ENCODE measurements at regions not wholly inside any gene's neighbourhood (a gene's known extent, or its start where the extent isn't known, plus 50 kb on each side); places are given as distances from the start of the nearest gene placed in this dataset.

DNA sequence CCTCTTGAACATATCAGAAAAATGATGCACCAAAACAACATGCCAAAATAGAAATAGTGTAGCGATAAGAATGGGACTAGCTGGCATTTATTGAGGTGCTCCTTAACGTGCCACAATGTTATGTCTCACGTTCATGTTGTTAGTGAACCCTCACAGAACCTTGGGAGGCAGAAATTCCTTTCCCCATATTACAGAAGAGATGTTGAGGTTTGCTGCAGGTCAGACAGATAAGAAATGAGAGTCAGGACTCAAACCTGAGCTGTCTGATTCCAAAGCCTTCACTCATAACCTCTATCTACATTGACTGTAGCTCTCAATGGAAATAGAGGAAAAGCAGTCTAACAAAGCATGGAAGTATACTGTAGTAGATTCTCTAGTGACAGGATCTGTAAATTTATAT is 163.3 kb upstream of the STK17B start:
- Histone ChIP-seq H3K4me3 (ENCODE audit: low read depth, low read length) (no peak overlapping the region), H3K79me2 (ENCODE audit: control insufficient read depth, insufficient read depth, low read length, unreplicated experiment) (no peaks in the 10 kb centered on the region), H3K4me1 (ENCODE audit: control insufficient read depth, insufficient read depth, low read length, unreplicated experiment) (peaks cover 40% of the 10 kb centered on the region), H2AFZ (ENCODE audit: low read length, unreplicated experiment) (no peak overlapping the region), H3K36me3 (ENCODE audit: insufficient read depth, low read length) (no peaks in the 10 kb centered on the region), H3K27ac (ENCODE audit: low read depth, low read length) (peak overlapping the region; percentile 33), H3K27me3 (ENCODE audit: insufficient read depth, low read length) (no peaks in the 10 kb centered on the region)

DNA sequence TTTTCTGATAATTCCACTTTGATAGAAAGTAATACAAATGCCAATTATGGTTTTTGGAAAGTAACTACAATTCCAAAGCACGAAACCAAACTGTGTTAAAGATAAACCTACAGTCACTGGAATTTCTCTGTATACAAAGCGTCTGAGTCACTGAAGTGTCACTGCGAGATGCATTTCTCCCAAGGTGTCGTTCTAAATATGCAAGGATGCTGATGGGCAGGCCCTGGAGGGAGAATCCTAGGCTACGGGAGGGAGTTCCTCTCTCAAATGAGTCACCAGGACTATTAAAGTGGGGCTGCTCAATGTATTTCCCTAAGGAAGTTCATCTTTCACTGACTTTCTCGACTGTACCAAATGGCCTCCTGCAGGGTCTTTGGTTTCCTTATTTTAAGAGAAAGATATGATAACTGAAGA is 163.8 kb upstream of the STK17B start:
- no peaks in the 10 kb centered on the region for H3K79me2 ChIP-seq (ENCODE audit: control insufficient read depth, insufficient read depth, low read length, unreplicated experiment)
- H2AFZ ChIP-seq (ENCODE audit: low read length, unreplicated experiment), result no peak overlapping the region
- H3K4me1 ChIP-seq (ENCODE audit: control insufficient read depth, insufficient read depth, low read length, unreplicated experiment), result peaks cover 40% of the 10 kb centered on the region
- H3K27ac ChIP-seq (ENCODE audit: low read depth, low read length), result peak overlapping the region; percentile 33
- no peaks in the 10 kb centered on the region for H3K27me3 ChIP-seq (ENCODE audit: insufficient read depth, low read length)
- H3K4me3 ChIP-seq (ENCODE audit: low read depth, low read length), result peak overlapping the region; percentile 4; the same call in 1 of the 2 replicates
- H3K36me3 ChIP-seq (ENCODE audit: insufficient read depth, low read length), result no peaks in the 10 kb centered on the region

DNA sequence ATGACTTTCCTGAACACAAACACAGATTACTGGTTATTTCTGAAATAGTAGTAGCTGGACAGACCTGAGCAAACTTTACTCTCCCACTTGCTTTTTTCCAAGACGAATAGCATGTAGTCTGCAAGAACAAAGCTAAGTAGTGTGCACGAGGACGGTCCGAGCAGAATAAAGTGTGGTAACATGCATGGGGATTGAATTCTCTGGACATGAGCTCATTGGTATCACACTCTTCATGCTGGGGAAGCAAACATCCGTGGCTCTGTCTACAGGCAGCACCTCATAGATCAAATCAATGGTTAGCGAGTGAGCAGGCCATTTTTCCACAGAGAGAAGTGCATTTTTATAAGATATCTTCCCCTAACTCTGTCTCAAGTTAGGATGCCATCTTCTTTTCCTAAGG is 164.8 kb upstream of the STK17B start:
- Histone ChIP-seq H3K79me2 (ENCODE audit: control insufficient read depth, insufficient read depth, low read length, unreplicated experiment) (no peaks in the 10 kb centered on the region), H2AFZ (ENCODE audit: low read length, unreplicated experiment) (no peak overlapping the region)

DNA sequence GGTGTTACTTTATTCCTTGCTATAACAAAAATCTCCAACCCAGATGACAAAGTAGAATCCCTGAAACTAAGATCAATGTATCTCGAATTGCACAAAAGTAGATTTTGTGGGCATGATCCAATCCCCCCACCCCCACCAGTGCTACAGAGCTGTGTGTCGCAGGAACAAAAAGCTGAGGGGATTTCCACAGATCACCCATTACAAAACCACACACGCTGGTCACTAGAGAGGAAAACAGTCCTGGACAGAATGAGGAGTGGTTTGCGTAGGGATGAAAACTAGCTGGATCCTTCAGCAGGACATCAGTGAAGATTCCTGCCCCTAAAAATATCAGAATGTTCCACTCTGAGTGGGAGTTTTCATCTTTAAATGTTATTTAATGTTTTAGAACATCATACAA is 165.3 kb upstream of the STK17B start:
- no peak overlapping the region for H2AFZ ChIP-seq (ENCODE audit: low read length, unreplicated experiment)
- no peak overlapping the region for H3K27ac ChIP-seq (ENCODE audit: low read depth, low read length)
- H3K36me3 ChIP-seq (ENCODE audit: insufficient read depth, low read length), result no peaks in the 10 kb centered on the region
- H3K79me2 ChIP-seq (ENCODE audit: control insufficient read depth, insufficient read depth, low read length, unreplicated experiment), result no peaks in the 10 kb centered on the region
- no peaks in the 10 kb centered on the region for H3K27me3 ChIP-seq (ENCODE audit: insufficient read depth, low read length)
- H3K4me3 ChIP-seq (ENCODE audit: low read depth, low read length), result no peak overlapping the region
- peaks cover 28% of the 10 kb centered on the region for H3K4me1 ChIP-seq (ENCODE audit: control insufficient read depth, insufficient read depth, low read length, unreplicated experiment)

More for the DNA sequence above, 164.8 kb upstream of the STK17B start:
- Histone ChIP-seq H3K36me3 (ENCODE audit: insufficient read depth, low read length) (no peaks in the 10 kb centered on the region), H3K4me3 (ENCODE audit: low read depth, low read length) (no peak overlapping the region), H3K4me1 (ENCODE audit: control insufficient read depth, insufficient read depth, low read length, unreplicated experiment) (peaks cover 33% of the 10 kb centered on the region), H3K27ac (ENCODE audit: low read depth, low read length) (no peak overlapping the region), H3K27me3 (ENCODE audit: insufficient read depth, low read length) (no peaks in the 10 kb centered on the region)

DNA sequence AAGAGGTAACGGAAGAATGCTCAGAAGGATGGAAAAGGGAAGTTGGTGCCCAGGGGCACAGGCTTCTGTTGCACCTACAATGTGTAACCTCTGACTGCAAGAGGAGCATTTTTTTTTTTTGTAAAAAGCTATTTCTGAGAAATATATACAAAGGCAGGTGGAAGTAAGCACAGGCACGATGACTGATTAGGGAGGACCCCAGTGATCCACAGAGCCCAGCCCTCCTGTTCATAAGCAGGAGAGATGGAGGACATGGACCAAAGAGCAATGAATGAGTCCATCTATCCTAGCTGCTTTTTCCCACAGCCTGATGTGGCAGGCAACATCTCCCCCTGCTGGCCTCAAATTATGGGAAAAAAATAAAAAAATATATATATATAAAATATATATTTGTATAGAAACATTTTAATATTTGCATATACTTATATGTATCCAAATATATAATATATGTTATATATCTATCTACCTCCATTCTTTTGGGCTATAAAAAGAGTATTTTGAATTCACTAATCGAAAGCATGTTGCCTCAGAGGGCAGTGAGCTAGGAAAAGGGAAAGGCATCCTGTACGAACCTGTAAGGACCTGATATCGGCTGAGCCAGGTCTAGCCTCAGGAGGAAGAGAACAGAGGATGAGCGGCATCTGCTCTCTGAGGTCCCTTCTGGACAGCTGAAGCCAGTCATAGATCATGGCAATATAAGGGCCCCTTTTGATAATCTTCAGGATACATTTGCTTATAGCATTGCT is 166.0 kb upstream of the STK17B start:
- Histone ChIP-seq H3K79me2 (ENCODE audit: control insufficient read depth, insufficient read depth, low read length, unreplicated experiment) (no peaks in the 10 kb centered on the region), H3K4me1 (ENCODE audit: control insufficient read depth, insufficient read depth, low read length, unreplicated experiment) (peaks cover 22% of the 10 kb centered on the region), H3K27ac (ENCODE audit: low read depth, low read length) (no peak overlapping the region)

DNA sequence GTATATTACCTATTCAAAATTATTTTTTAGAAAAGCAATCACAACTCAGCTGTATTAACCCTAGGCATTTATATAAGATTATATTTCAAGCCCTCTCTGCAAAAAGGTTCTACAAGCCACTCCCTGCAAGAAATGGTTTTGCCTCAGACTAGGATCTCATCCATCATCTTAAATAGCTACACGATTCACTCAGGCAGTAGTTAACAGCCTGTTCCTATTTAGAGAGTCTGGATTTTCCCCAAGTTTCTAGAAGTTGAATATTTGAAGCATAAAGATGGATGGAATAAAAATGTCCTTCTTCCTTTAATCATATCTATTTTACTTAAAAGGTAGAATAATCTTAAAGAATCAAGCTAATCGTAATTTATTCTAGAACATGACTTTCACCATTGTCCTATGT is 167.1 kb upstream of the STK17B start:
- H3K4me1 ChIP-seq (ENCODE audit: control insufficient read depth, insufficient read depth, low read length, unreplicated experiment), result peaks cover 22% of the 10 kb centered on the region

More for the DNA sequence above, 166.0 kb upstream of the STK17B start:
- Histone ChIP-seq H3K27me3 (ENCODE audit: insufficient read depth, low read length) (no peaks in the 10 kb centered on the region), H3K36me3 (ENCODE audit: insufficient read depth, low read length) (no peaks in the 10 kb centered on the region), H2AFZ (ENCODE audit: low read length, unreplicated experiment) (no peak overlapping the region), H3K4me3 (ENCODE audit: low read depth, low read length) (no peak overlapping the region)

DNA sequence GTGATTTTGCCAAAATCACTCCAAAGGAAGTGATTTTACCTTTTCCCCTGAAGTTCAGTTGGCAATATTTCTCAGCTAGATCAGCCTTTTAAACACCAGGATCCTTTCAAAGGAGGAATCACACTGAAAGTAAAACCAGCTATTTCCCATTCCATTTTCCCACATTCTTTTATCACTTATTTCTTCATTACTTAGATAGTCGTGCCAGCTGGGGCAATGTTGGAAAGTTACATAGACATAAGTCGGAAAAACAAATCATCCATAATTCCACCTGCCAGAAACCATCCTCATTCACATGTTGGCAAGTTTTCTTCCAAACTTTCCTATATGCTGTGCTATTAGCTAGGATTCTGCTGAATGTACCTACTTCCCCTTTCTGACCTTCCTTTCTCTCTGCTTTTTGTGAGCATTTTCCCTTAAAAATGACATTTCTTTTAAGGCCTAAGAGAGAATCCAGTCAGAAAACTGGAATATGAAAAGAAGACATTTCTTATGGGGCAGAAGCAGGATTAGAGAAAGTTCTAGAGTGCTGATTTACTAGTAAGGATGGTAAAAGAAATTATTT is 170.0 kb upstream of the STK17B start:
- no peak overlapping the region for H2AFZ ChIP-seq (ENCODE audit: low read length, unreplicated experiment)
- no peaks in the 10 kb centered on the region for H3K79me2 ChIP-seq (ENCODE audit: control insufficient read depth, insufficient read depth, low read length, unreplicated experiment)
- peaks cover 4% of the 10 kb centered on the region for H3K4me1 ChIP-seq (ENCODE audit: control insufficient read depth, insufficient read depth, low read length, unreplicated experiment)
- no peaks in the 10 kb centered on the region for H3K27me3 ChIP-seq (ENCODE audit: insufficient read depth, low read length)
- no peaks in the 10 kb centered on the region for H3K36me3 ChIP-seq (ENCODE audit: insufficient read depth, low read length)
- no peak overlapping the region for H3K27ac ChIP-seq (ENCODE audit: low read depth, low read length)
- no peak overlapping the region for H3K4me3 ChIP-seq (ENCODE audit: low read depth, low read length)

More for the DNA sequence above, 167.1 kb upstream of the STK17B start:
- no peak overlapping the region for H3K4me3 ChIP-seq (ENCODE audit: low read depth, low read length)
- no peaks in the 10 kb centered on the region for H3K36me3 ChIP-seq (ENCODE audit: insufficient read depth, low read length)
- no peak overlapping the region for H3K27ac ChIP-seq (ENCODE audit: low read depth, low read length)
- no peaks in the 10 kb centered on the region for H3K27me3 ChIP-seq (ENCODE audit: insufficient read depth, low read length)
- H2AFZ ChIP-seq (ENCODE audit: low read length, unreplicated experiment), result no peak overlapping the region
- no peaks in the 10 kb centered on the region for H3K79me2 ChIP-seq (ENCODE audit: control insufficient read depth, insufficient read depth, low read length, unreplicated experiment)

DNA sequence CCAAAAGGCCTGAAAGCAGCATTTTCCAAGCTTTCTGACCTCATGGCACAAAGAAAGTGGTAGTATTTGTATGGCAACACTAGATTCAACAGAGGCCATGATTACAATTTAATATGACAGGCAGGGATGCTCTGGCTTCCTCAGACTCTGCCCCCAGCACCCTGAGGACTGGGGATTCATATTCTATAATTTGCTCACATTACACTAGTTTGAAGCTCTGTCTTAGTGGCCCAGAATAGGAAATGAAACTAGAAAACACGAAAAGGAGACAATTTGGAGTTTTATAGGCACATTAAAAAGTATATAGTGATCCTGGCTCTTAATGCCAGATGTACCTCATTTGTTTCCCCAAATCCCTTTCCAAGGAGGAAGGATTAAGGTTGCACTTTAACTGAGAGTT is 173.0 kb upstream of the STK17B start:
- no peaks in the 10 kb centered on the region for H3K4me1 ChIP-seq (ENCODE audit: control insufficient read depth, insufficient read depth, low read length, unreplicated experiment)
- H3K36me3 ChIP-seq (ENCODE audit: insufficient read depth, low read length), result no peaks in the 10 kb centered on the region
- H2AFZ ChIP-seq (ENCODE audit: low read length, unreplicated experiment), result no peak overlapping the region
- no peak overlapping the region for H3K4me3 ChIP-seq (ENCODE audit: low read depth, low read length)
- H3K27me3 ChIP-seq (ENCODE audit: insufficient read depth, low read length), result no peaks in the 10 kb centered on the region
- H3K27ac ChIP-seq (ENCODE audit: low read depth, low read length), result no peak overlapping the region
- no peaks in the 10 kb centered on the region for H3K79me2 ChIP-seq (ENCODE audit: control insufficient read depth, insufficient read depth, low read length, unreplicated experiment)

DNA sequence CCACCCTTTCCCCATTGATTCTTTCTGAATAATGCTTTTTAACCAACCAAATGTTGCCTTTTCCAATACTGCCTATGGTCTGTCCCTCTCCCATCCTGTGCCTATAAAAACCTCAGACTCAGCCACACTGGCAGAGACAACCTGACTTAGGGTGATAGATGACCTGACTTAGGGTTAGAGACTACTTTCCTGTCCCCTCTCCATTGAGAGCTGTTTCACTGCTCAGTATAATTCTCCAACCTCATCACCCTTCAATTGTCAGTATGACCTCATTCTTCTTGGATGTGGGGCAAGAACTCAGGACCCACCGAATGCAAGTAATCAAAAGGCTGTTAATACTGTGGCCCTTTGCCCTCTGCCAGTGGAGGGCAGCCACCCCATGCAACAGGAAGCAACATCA is 182.3 kb upstream of the STK17B start:
- H3K36me3 ChIP-seq (ENCODE audit: insufficient read depth, low read length), result no peaks in the 10 kb centered on the region
- no peaks in the 10 kb centered on the region for H3K27me3 ChIP-seq (ENCODE audit: insufficient read depth, low read length)
- no peaks in the 10 kb centered on the region for H3K4me1 ChIP-seq (ENCODE audit: control insufficient read depth, insufficient read depth, low read length, unreplicated experiment)
- H2AFZ ChIP-seq (ENCODE audit: low read length, unreplicated experiment), result no peak overlapping the region
- no peaks in the 10 kb centered on the region for H3K79me2 ChIP-seq (ENCODE audit: control insufficient read depth, insufficient read depth, low read length, unreplicated experiment)
- H3K4me3 ChIP-seq (ENCODE audit: low read depth, low read length), result no peak overlapping the region
- no peak overlapping the region for H3K27ac ChIP-seq (ENCODE audit: low read depth, low read length)

DNA sequence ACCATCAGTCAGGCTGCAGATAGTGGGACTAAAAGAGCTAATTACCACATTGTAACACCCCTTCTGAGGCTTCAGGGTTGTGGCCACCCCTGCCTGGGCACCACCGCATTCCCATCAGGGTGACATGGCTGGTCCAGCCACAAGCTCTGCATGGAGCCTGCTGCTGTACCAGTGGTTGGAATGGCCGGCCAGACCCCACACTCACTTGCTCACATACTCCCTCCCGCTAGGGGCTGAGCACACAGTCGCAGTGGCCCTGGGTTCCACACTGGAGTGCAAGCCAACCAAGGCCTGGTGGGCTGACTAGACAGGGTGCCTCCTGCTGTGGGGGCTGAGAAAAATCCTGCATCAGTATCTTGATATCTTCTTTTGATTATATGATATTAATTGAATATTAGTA is 182.8 kb upstream of the STK17B start:
- Histone ChIP-seq H3K36me3 (ENCODE audit: insufficient read depth, low read length) (no peaks in the 10 kb centered on the region), H3K79me2 (ENCODE audit: control insufficient read depth, insufficient read depth, low read length, unreplicated experiment) (no peaks in the 10 kb centered on the region), H3K27ac (ENCODE audit: low read depth, low read length) (no peak overlapping the region), H3K27me3 (ENCODE audit: insufficient read depth, low read length) (no peaks in the 10 kb centered on the region), H2AFZ (ENCODE audit: low read length, unreplicated experiment) (no peak overlapping the region), H3K4me3 (ENCODE audit: low read depth, low read length) (no peak overlapping the region), H3K4me1 (ENCODE audit: control insufficient read depth, insufficient read depth, low read length, unreplicated experiment) (no peaks in the 10 kb centered on the region)

DNA sequence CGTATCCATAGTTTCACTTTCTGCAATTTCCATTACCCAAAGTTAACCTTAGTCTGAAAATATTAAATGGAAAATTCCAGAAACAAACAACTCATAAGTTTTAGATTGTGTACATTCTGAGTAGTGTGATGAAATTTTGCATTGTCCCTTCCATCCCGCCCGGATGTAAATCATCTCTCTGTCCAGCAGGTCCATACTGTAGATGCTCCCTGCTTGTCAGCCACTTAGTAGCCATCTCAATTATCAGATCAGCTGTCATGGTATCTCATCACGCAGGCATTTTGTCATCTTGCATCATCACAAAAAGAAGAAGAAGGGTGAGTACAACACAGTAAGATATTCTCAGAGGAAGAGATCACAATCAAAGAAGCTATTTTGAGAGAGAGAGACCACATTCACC is 185.0 kb upstream of the STK17B start:
- Histone ChIP-seq H3K27me3 (ENCODE audit: insufficient read depth, low read length) (no peaks in the 10 kb centered on the region), H3K4me3 (ENCODE audit: low read depth, low read length) (peak overlapping the region; percentile 35), H2AFZ (ENCODE audit: low read length, unreplicated experiment) (no peak overlapping the region), H3K36me3 (ENCODE audit: insufficient read depth, low read length) (no peaks in the 10 kb centered on the region), H3K27ac (ENCODE audit: low read depth, low read length) (no peak overlapping the region), H3K79me2 (ENCODE audit: control insufficient read depth, insufficient read depth, low read length, unreplicated experiment) (no peaks in the 10 kb centered on the region), H3K4me1 (ENCODE audit: control insufficient read depth, insufficient read depth, low read length, unreplicated experiment) (no peaks in the 10 kb centered on the region)

All from ACC112 (cell line).